B cell (primary cell): ENCODE measurements at regions not wholly inside any gene's neighbourhood (a gene's known extent, or its start where the extent isn't known, plus 50 kb on each side); places are given as distances from the start of the nearest gene placed in this dataset.

Experiments used
- ATAC-seq: fragments of 200-7000 bp; cut with Tn5 transposase; one replicate; pipeline ENCODE4 v1.10.0; 2021; ENCODE audit warnings: low read depth, mild to moderate bottlenecking, moderate number of reproducible peaks, moderate library complexity
- CTCF ChIA-PET: fragments of 350-600 bp; sonication (Branson Sonifier 250); formaldehyde crosslinking; loops from one replicate; lab custom pipeline; 2021; ENCODE audit warnings: antibody characterized with exemption, inconsistent platforms; lab: Charles Lee
- POLR2A ChIA-PET: fragments of 350-600 bp; sonication (Branson Sonifier 250); formaldehyde crosslinking; loops from one replicate; lab custom pipeline; 2021; ENCODE audit warnings: antibody characterized with exemption; lab: Charles Lee
- DNase-seq: peaks from one replicate; pipeline ENCODE4 v3.0.0; 2013
- H2AFZ ChIP-seq: 2 replicates; pipeline ENCODE4 v1.6.1; 2012; ENCODE audit warnings: mild to moderate bottlenecking, low read depth, low read length; ENCODE audit not compliant: insufficient read depth, poor library complexity, severe bottlenecking
- H3K27ac ChIP-seq, 2 donors: 1 replicate in 1 of 2; 2 replicates in 1 of 2; pipeline ENCODE4 v1.5.1; 2012 to 2013; ENCODE audit warnings: low read length in 2 of 2, mild to moderate bottlenecking in 2 of 2, moderate library complexity in 1 of 2
- H3K27me3 ChIP-seq, 4 experiments: fragments of 200-600 bp in 1 of 4; sonication (generic) in 1 of 4; replicated peaks in 1 of 4; 1 replicate in 2 of 4; 2 replicates in 2 of 4; pipeline versions ENCODE4 v1.6.1 to v1.7.0; 2013 to 2016; ENCODE audit warnings: low read length in 3 of 4, mild to moderate bottlenecking in 2 of 4, mixed read lengths in 1 of 4, moderate library complexity in 1 of 4; ENCODE audit not compliant: insufficient read depth in 4 of 4, control insufficient read depth in 3 of 4; ENCODE audit errors: control extremely low read depth in 1 of 4
- H3K36me3 ChIP-seq, 2 experiments: replicated peaks in 1 of 2; 1 replicate in 1 of 2; 2 replicates in 1 of 2; pipeline versions ENCODE4 v1.6.1 to v1.7.1; 2013; ENCODE audit warnings: low read length in 1 of 2; ENCODE audit not compliant: insufficient read depth in 2 of 2, control insufficient read depth in 1 of 2; ENCODE audit errors: control extremely low read depth in 1 of 2, extremely low read depth in 1 of 2
- H3K4me1 ChIP-seq, 2 donors: fragments of 200-600 bp in 1 of 2; sonication (generic) in 1 of 2; 1 replicate in 1 of 2; 2 replicates in 1 of 2; pipeline versions ENCODE4 v1.5.1 to v1.6.1; 2013 to 2017; ENCODE audit warnings: low read length in 2 of 2; ENCODE audit not compliant: control insufficient read depth in 2 of 2, insufficient read depth in 2 of 2
- H3K4me2 ChIP-seq: replicated peaks from 2 replicates; pipeline ENCODE3; 2012; ENCODE audit warnings: mild to moderate bottlenecking, low read depth, low read length; ENCODE audit not compliant: poor library complexity, severe bottlenecking
- H3K4me3 ChIP-seq, 5 experiments: fragments of 200-600 bp in 1 of 5; sonication (generic) in 1 of 5; 1 replicate in 3 of 5; 2 replicates in 2 of 5; pipeline versions ENCODE4 v1.5.1 to v1.7.0; 2011 to 2016; ENCODE audit warnings: low read length in 4 of 5, mild to moderate bottlenecking in 4 of 5, low read depth in 2 of 5, control low read depth in 1 of 5, moderate library complexity in 1 of 5; ENCODE audit not compliant: insufficient read depth in 1 of 5; ENCODE audit errors: control extremely low read depth in 1 of 5, extremely low read depth in 1 of 5
- H3K79me2 ChIP-seq: fragments of 200-600 bp; sonication (generic); one replicate; pipeline ENCODE4 v1.6.0; 2016; ENCODE audit warnings: low read length; ENCODE audit not compliant: control insufficient read depth, insufficient read depth
- H3K9ac ChIP-seq: fragments of 200-600 bp; sonication (generic); 2 replicates; pipeline ENCODE4 v1.6.1; 2017; ENCODE audit warnings: mild to moderate bottlenecking, low read length, moderate library complexity
- H3K9me3 ChIP-seq, 3 donors: one replicate each; pipeline versions ENCODE4 v1.6.1 to v1.7.1; 2013; ENCODE audit warnings: low read length in 2 of 3; ENCODE audit not compliant: control insufficient read depth in 2 of 3, insufficient read depth in 1 of 3; ENCODE audit errors: control extremely low read depth in 1 of 3
- H4K20me1 ChIP-seq: 2 replicates; pipeline ENCODE4 v1.6.0; 2012; ENCODE audit warnings: mild to moderate bottlenecking, low read length; ENCODE audit not compliant: insufficient read depth, control insufficient read depth, poor library complexity, severe bottlenecking
- H3K27ac Mint-ChIP-seq: one replicate; pipeline ENCODE4 v1.8.0; 2021; ENCODE audit warnings: mixed read lengths
- H3K27me3 Mint-ChIP-seq: one replicate; pipeline ENCODE4 v1.8.0; 2021; ENCODE audit warnings: mixed read lengths
- H3K4me1 Mint-ChIP-seq: one replicate; pipeline ENCODE4 v1.8.0; 2021; ENCODE audit warnings: mixed read lengths
- H3K4me3 Mint-ChIP-seq: one replicate; pipeline ENCODE4 v1.8.0; 2021; ENCODE audit warnings: mixed read lengths
- H3K9me3 Mint-ChIP-seq: one replicate; pipeline ENCODE4 v1.8.0; 2022; ENCODE audit warnings: mixed read lengths; ENCODE audit not compliant: insufficient read depth
- EZH2 ChIP-seq: IDR thresholded peaks from 2 replicates; pipeline ENCODE4 v1.6.1; 2012; ENCODE audit warnings: borderline replicate concordance, low read depth, mild to moderate bottlenecking, moderate library complexity, low read length; ENCODE audit not compliant: insufficient read depth, poor library complexity, severe bottlenecking
- WGBS: methylation state at CpG from one replicate; pipeline ENCODE4 v1.1.5; 2013; ENCODE audit warnings: missing lambda C conversion rate; ENCODE audit not compliant: insufficient coverage; 5-methylcytosine and 5-hydroxymethylcytosine counted together
- intact Hi-C: fragments of 100-400 bp; cut with micrococcal nuclease; formaldehyde crosslinking; loops from one replicate; pipeline ENCODE4 v1.10.0; 2022
- TF ChIP-seq, protein P1 (sequence below): fragments of 200-600 bp; IDR thresholded peaks from one replicate; pipeline ENCODE4 v1.8.0; 2022; ENCODE audit warnings: antibody characterized with exemption, mild to moderate bottlenecking

- intact Hi-C loops: no loop called here
- H3K4me3 Mint-ChIP-seq: no peak overlapping the region
- no peak for ATAC-seq
Observed at GRCh38 chr6:126716826-126717509, 377.1 kb downstream of the CENPW start.

GRCh38 chr6:126718600-126719327 is 378.8 kb downstream of the CENPW start:
- POLR2A ChIA-PET: no interaction called here
- no peak overlapping the region for H3K4me3 ChIP-seq
- CTCF ChIA-PET: no interaction called here
- H3K9ac ChIP-seq: no peak overlapping the region
- intact Hi-C loops: no loop called here
- no peaks in the 10 kb centered on the region for H3K27me3 ChIP-seq
- no peak for DNase-seq
- no peaks in the 10 kb centered on the region for H3K79me2 ChIP-seq
- H3K4me1 ChIP-seq: no peaks in the 10 kb centered on the region
- no peak overlapping the region for H3K27ac ChIP-seq
- Mint-ChIP-seq H3K4me3 (no peak overlapping the region), H3K9me3 (no peaks in the 10 kb centered on the region), H3K27ac (no peak overlapping the region), H3K27me3 (no peaks in the 10 kb centered on the region), H3K4me1 (no peaks in the 10 kb centered on the region)
- H3K36me3 ChIP-seq: no peaks in the 10 kb centered on the region
- ATAC-seq: no peak
- no peak overlapping the region for H3K4me2 ChIP-seq
- H2AFZ ChIP-seq: no peak overlapping the region
- 83% methylated on average over 1 of the region's 4 CpGs for WGBS
- H4K20me1 ChIP-seq: no peaks in the 10 kb centered on the region
- TF ChIP-seq, protein P1, sequence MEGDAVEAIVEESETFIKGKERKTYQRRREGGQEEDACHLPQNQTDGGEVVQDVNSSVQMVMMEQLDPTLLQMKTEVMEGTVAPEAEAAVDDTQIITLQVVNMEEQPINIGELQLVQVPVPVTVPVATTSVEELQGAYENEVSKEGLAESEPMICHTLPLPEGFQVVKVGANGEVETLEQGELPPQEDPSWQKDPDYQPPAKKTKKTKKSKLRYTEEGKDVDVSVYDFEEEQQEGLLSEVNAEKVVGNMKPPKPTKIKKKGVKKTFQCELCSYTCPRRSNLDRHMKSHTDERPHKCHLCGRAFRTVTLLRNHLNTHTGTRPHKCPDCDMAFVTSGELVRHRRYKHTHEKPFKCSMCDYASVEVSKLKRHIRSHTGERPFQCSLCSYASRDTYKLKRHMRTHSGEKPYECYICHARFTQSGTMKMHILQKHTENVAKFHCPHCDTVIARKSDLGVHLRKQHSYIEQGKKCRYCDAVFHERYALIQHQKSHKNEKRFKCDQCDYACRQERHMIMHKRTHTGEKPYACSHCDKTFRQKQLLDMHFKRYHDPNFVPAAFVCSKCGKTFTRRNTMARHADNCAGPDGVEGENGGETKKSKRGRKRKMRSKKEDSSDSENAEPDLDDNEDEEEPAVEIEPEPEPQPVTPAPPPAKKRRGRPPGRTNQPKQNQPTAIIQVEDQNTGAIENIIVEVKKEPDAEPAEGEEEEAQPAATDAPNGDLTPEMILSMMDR: no peak
- TF ChIP-seq EZH2: no peak
- no peaks in the 10 kb centered on the region for H3K9me3 ChIP-seq

More at GRCh38 chr6:126716826-126717509, 377.1 kb downstream of the CENPW start:
- H3K27ac ChIP-seq: no peak overlapping the region
- Mint-ChIP-seq H3K27ac (no peak overlapping the region), H3K4me1 (no peaks in the 10 kb centered on the region), H3K27me3 (no peaks in the 10 kb centered on the region), H3K9me3 (no peaks in the 10 kb centered on the region)
- H3K4me3 ChIP-seq: no peak overlapping the region
- no peaks in the 10 kb centered on the region for H3K36me3 ChIP-seq
- DNase-seq: no peak
- H2AFZ ChIP-seq: no peak overlapping the region
- no peak overlapping the region for H3K9ac ChIP-seq
- no peaks in the 10 kb centered on the region for H3K9me3 ChIP-seq
- no peak overlapping the region for H3K4me2 ChIP-seq
- H3K27me3 ChIP-seq: no peaks in the 10 kb centered on the region
- ChIA-PET POLR2A (no interaction called here), CTCF (no interaction called here)
- H3K79me2 ChIP-seq: no peaks in the 10 kb centered on the region
- no peaks in the 10 kb centered on the region for H3K4me1 ChIP-seq
- no peaks in the 10 kb centered on the region for H4K20me1 ChIP-seq
- no peak for TF ChIP-seq EZH2
- TF ChIP-seq, protein P1: no peak
- 33% methylated on average over 1 of the region's 3 CpGs for WGBS
